H9 (cell line): ENCODE measurements at regions not wholly inside any gene's neighbourhood (a gene's known extent, or its start where the extent isn't known, plus 50 kb on each side); places are given as distances from the start of the nearest gene placed in this dataset.

ENCODE experiments used
- DNase-seq: peaks from one replicate; pipeline ENCODE4 v3.0.0-alpha.2; 2017
- H2AFZ ChIP-seq: one replicate; pipeline ENCODE4 v1.6.1; 2013; ENCODE audit warnings: mild to moderate bottlenecking, low read length, control low read depth, moderate library complexity
- H2AK5ac ChIP-seq: 2 replicates; pipeline ENCODE4 v1.6.1; 2013; ENCODE audit warnings: low read length, control low read depth, mixed read lengths; ENCODE audit not compliant: insufficient read length
- H2BK120ac ChIP-seq: one replicate; pipeline ENCODE4 v1.6.1; 2013; ENCODE audit warnings: low read depth, mild to moderate bottlenecking, low read length, control low read depth, inconsistent platforms; ENCODE audit not compliant: poor library complexity, severe bottlenecking
- H2BK12ac ChIP-seq: 2 replicates; pipeline ENCODE4 v1.6.1; 2013; ENCODE audit warnings: low read length, control low read depth, mixed read lengths, low read depth; ENCODE audit not compliant: insufficient read length
- H2BK15ac ChIP-seq: 2 replicates; pipeline ENCODE4 v1.6.1; 2013; ENCODE audit warnings: low read depth, low read length, control low read depth
- H2BK20ac ChIP-seq: one replicate; pipeline ENCODE4 v1.6.1; 2013; ENCODE audit warnings: low read depth, mild to moderate bottlenecking, low read length, control low read depth, inconsistent platforms; ENCODE audit not compliant: poor library complexity, severe bottlenecking
- H2BK5ac ChIP-seq: 2 replicates; pipeline ENCODE4 v1.6.1; 2013; ENCODE audit warnings: low read length, control low read depth, mixed read lengths; ENCODE audit not compliant: insufficient read length
- H3K14ac ChIP-seq: 2 replicates; pipeline ENCODE4 v1.6.1; 2013; ENCODE audit warnings: low read length, control low read depth; ENCODE audit not compliant: insufficient read depth
- H3K18ac ChIP-seq: 2 replicates; pipeline ENCODE4 v1.6.1; 2013; ENCODE audit warnings: low read depth, mild to moderate bottlenecking, mixed read lengths, low read length, control low read depth; ENCODE audit not compliant: insufficient read length
- H3K23ac ChIP-seq: 2 replicates; pipeline ENCODE4 v1.6.1; 2013; ENCODE audit warnings: low read length, control low read depth, mixed read lengths, low read depth; ENCODE audit not compliant: insufficient read length
- H3K23me2 ChIP-seq: 2 replicates; pipeline ENCODE4 v1.6.1; 2013; ENCODE audit warnings: low read depth, mild to moderate bottlenecking, mixed read lengths, low read length, control low read depth; ENCODE audit not compliant: insufficient read length, poor library complexity, severe bottlenecking
- H3K27ac ChIP-seq: 2 replicates; pipeline ENCODE4 v1.5.1; 2013; ENCODE audit warnings: low read length, control low read depth, mixed read lengths, low read depth; ENCODE audit not compliant: insufficient read length
- H3K27me3 ChIP-seq: 2 replicates; pipeline ENCODE4 v1.6.1; 2013; ENCODE audit warnings: low read length, control low read depth, inconsistent platforms; ENCODE audit not compliant: insufficient read depth
- H3K4ac ChIP-seq: 2 replicates; pipeline ENCODE4 v1.6.1; 2013; ENCODE audit warnings: low read depth, mild to moderate bottlenecking, control low read depth, inconsistent platforms, low read length, moderate library complexity
- H3K4me1 ChIP-seq: 2 replicates; pipeline ENCODE4 v1.6.1; 2013; ENCODE audit warnings: low read length, control low read depth, inconsistent platforms; ENCODE audit not compliant: insufficient read depth
- H3K4me2 ChIP-seq: 2 replicates; pipeline ENCODE4 v1.6.1; 2013; ENCODE audit warnings: low read length, control low read depth, mixed read lengths; ENCODE audit not compliant: insufficient read length, insufficient read depth
- H3K56ac ChIP-seq: 2 replicates; pipeline ENCODE4 v1.6.1; 2013; ENCODE audit warnings: low read depth, mild to moderate bottlenecking, mixed read lengths, low read length, control low read depth; ENCODE audit not compliant: insufficient read length
- H3K79me1 ChIP-seq: 2 replicates; pipeline ENCODE4 v1.6.1; 2013; ENCODE audit warnings: low read depth, mild to moderate bottlenecking, moderate library complexity, low read length, control low read depth, inconsistent platforms; ENCODE audit not compliant: insufficient read depth, poor library complexity, severe bottlenecking
- H3K79me2 ChIP-seq: 2 replicates; pipeline ENCODE4 v1.6.1; 2013; ENCODE audit warnings: low read length, control low read depth, inconsistent platforms; ENCODE audit not compliant: insufficient read depth
- H3K9ac ChIP-seq: 2 replicates; pipeline ENCODE4 v1.6.1; 2013; ENCODE audit warnings: low read length, control low read depth, mixed read lengths; ENCODE audit not compliant: insufficient read length; ENCODE audit errors: extremely low read depth
- H3K9me3 ChIP-seq: one replicate; pipeline ENCODE4 v1.6.1; 2013; ENCODE audit warnings: low read depth, low read length, inconsistent platforms; ENCODE audit not compliant: control insufficient read depth
- H3T11ph ChIP-seq: one replicate; pipeline ENCODE4 v1.6.1; 2013; ENCODE audit warnings: mild to moderate bottlenecking, low read length, control low read depth, inconsistent platforms
- H4K20me1 ChIP-seq: one replicate; pipeline ENCODE4 v1.6.1; 2013; ENCODE audit not compliant: control insufficient read depth, insufficient read length, insufficient read depth
- H4K5ac ChIP-seq: 2 replicates; pipeline ENCODE4 v1.6.1; 2013; ENCODE audit warnings: low read depth, mild to moderate bottlenecking, mixed read lengths, low read length, control low read depth; ENCODE audit not compliant: insufficient read length
- H4K8ac ChIP-seq: replicated peaks from 2 replicates; pipeline ENCODE4 v1.6.1; 2013; ENCODE audit warnings: low read length, control low read depth, mixed read lengths, low read depth; ENCODE audit not compliant: insufficient read length
- H4K91ac ChIP-seq: 2 replicates; pipeline ENCODE4 v1.6.1; 2013; ENCODE audit warnings: low read depth, mild to moderate bottlenecking, moderate library complexity, mixed read lengths, low read length, control low read depth; ENCODE audit not compliant: insufficient read length
- H3K27ac Mint-ChIP-seq, 3 experiments: 2 replicates in 2 of 3; 3 replicates in 1 of 3; pipeline ENCODE4 v1.8.0; 2020 to 2021; ENCODE audit warnings: mixed read lengths in 3 of 3, mild to moderate bottlenecking in 1 of 3, moderate library complexity in 1 of 3
- H3K27me3 Mint-ChIP-seq: 2 replicates; pipeline ENCODE4 v1.8.0; 2021; ENCODE audit warnings: low read depth, mild to moderate bottlenecking, moderate library complexity, mixed read lengths
- H3K36me3 Mint-ChIP-seq, 3 experiments: 2 replicates in 2 of 3; 3 replicates in 1 of 3; pipeline ENCODE4 v1.8.0; 2020 to 2021; ENCODE audit warnings: low read depth in 3 of 3, mixed read lengths in 3 of 3; ENCODE audit not compliant: insufficient read depth in 1 of 3
- H3K4me1 Mint-ChIP-seq, 2 experiments: 2 replicates each; pipeline ENCODE4 v1.8.0; 2020; ENCODE audit warnings: mixed read lengths in 2 of 2
- H3K4me3 Mint-ChIP-seq, 2 experiments: 2 replicates in 1 of 2; 3 replicates in 1 of 2; pipeline ENCODE4 v1.8.0; 2020 to 2021; ENCODE audit warnings: mild to moderate bottlenecking in 2 of 2, mixed read lengths in 2 of 2, moderate library complexity in 1 of 2
- H3K9me3 Mint-ChIP-seq, 2 experiments: 2 replicates in 1 of 2; 3 replicates in 1 of 2; pipeline ENCODE4 v1.8.0; 2020; ENCODE audit warnings: mild to moderate bottlenecking in 2 of 2, mixed read lengths in 2 of 2, moderate library complexity in 1 of 2
- CTCF ChIP-seq: fragments of 200-600 bp; sonication (generic); conservative IDR thresholded peaks from 3 replicates; pipeline ENCODE4 v1.8.0; 2021; ENCODE audit warnings: antibody characterized with exemption, mild to moderate bottlenecking
- WGBS: extraction: QIAGEN DNeasy Blood & Tissue Kit; methylation state at CpG from one replicate; pipeline ENCODE4 v1.1.7; 2013; ENCODE audit warnings: missing lambda C conversion rate, low lambda C conversion rate, mixed read lengths; ENCODE audit not compliant: insufficient read length; ENCODE audit errors: extremely low coverage; 5-methylcytosine and 5-hydroxymethylcytosine counted together

DNA sequence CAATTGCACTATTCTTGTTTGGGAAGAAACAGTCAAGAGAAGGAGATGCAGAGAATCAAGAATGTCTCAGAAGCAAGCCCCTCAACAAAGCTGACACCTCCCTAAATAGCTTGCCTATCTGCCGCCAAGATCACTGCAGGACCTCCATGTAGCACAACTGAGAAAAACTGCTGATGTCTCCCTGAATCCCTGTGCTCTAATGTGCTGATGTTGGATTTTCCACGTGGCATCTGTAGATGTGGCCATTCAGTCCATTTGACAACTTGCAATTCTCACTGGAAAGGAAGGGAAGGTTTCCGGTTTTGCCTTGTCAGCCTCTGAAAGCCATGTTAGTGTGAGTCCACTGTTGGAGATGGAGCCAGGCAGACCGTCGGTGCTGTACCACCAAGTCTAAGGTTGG lies 374.0 kb downstream of the DIRAS2 start:
- Histone ChIP-seq H2BK12ac (no peak overlapping the region), H3K56ac (no peak overlapping the region), H4K8ac (no peak overlapping the region), H2BK5ac (no peak overlapping the region), H3K79me2 (no peaks in the 10 kb centered on the region; the same call in 1 of the 2 replicates), H3K14ac (no peak overlapping the region), H3K9ac (no peak overlapping the region), H3K27me3 (no peaks in the 10 kb centered on the region), H3K4me1 (no peaks in the 10 kb centered on the region), H4K20me1 (no peaks in the 10 kb centered on the region), H4K91ac (no peak overlapping the region), H3K4me2 (no peak overlapping the region), H3K79me1 (no peaks in the 10 kb centered on the region), H3K23me2 (no peaks in the 10 kb centered on the region), H3K4ac (no peak overlapping the region), H2BK15ac (no peak overlapping the region), H3K23ac (no peak overlapping the region), H4K5ac (no peak overlapping the region), H3K27ac (no peak overlapping the region), H3T11ph (no peak overlapping the region), H3K18ac (no peak overlapping the region), H2BK20ac (no peak overlapping the region), H2BK120ac (no peak overlapping the region), H3K9me3 (no peaks in the 10 kb centered on the region), H2AFZ (no peak overlapping the region), H2AK5ac (no peak overlapping the region)
- WGBS = no CpG with 5 or more reads among the region's 5 CpGs
- no peak for TF ChIP-seq CTCF
- H3K27ac Mint-ChIP-seq = no peak overlapping the region
- peaks cover 0 to 2% (median 0%) of the 10 kb centered on the region in 3 experiments; a peak in 1 of 7 replicates for H3K36me3 Mint-ChIP-seq
- H3K4me1 Mint-ChIP-seq = peaks cover 0 to 4% of the 10 kb centered on the region in 2 experiments; a peak in 2 of 4 replicates
- peaks cover 0 to 2% of the 10 kb centered on the region in 2 experiments; a peak in 1 of 5 replicates for H3K9me3 Mint-ChIP-seq
- DNase-seq = no peak
- H3K4me3 Mint-ChIP-seq = no peak overlapping the region
- H3K27me3 Mint-ChIP-seq = no peaks in the 10 kb centered on the region
